ENCODE measurements at regions not wholly inside any gene's neighbourhood (a gene's known extent, or its start where the extent isn't known, plus 50 kb on each side); places are given as distances from the start of the nearest gene placed in this dataset.

- TF ChIP-seq ZBTB7A (IDR thresholded peaks at IDR 0.05; ENCODE audit: low read depth) (no peak), EP300 (IDR thresholded peaks at IDR 0.05; ENCODE audit: borderline replicate concordance) (no peak), CREB1 (IDR thresholded peaks at IDR 0.05; ENCODE audit: low read depth) (no peak), REST (IDR thresholded peaks at IDR 0.05; ENCODE audit: low read depth) (no peak), CEBPB (IDR thresholded peaks at IDR 0.05) (no peak), TCF12 (IDR thresholded peaks at IDR 0.05; ENCODE audit: low read depth) (no peak), NFIC (IDR thresholded peaks at IDR 0.05) (no peak)
Measured at GRCh38 chr6:82616386-82617028, 252.9 kb downstream of the TPBG start.
